HuH-7.5 (cell line): ENCODE measurements at regions not wholly inside any gene's neighbourhood (a gene's known extent, or its start where the extent isn't known, plus 50 kb on each side); places are given as distances from the start of the nearest gene placed in this dataset.

Source experiments
- DNase-seq: peaks from one replicate; pipeline ENCODE4 v3.0.0; 2011; ENCODE audit warnings: low spot score

- no peak for DNase-seq
Observed at GRCh38 chr18:8536231-8536630, 73.0 kb upstream of the RAB12 start.

GRCh38 chr18:8536922-8537321, 72.3 kb upstream of the RAB12 start:
- DNase-seq = no peak

- no peak for DNase-seq
Observed at GRCh38 chr18:8537400-8537799, 71.8 kb upstream of the RAB12 start.

GRCh38 chr18:8538935-8539334, 70.3 kb upstream of the RAB12 start:
- no peak for DNase-seq

GRCh38 chr18:8546677-8547076, 62.6 kb upstream of the RAB12 start:
- DNase-seq = no peak

- DNase-seq = no peak
Observed at GRCh38 chr18:8548186-8548585, 61.1 kb upstream of the RAB12 start.

- DNase-seq = no peak
Observed at GRCh38 chr18:8549254-8549757, 59.9 kb upstream of the RAB12 start.

- DNase-seq = no peak
Observed at GRCh38 chr18:8552151-8552550, 57.1 kb upstream of the RAB12 start.

GRCh38 chr18:8554354-8554753, 54.9 kb upstream of the RAB12 start:
- no peak for DNase-seq

- no peak for DNase-seq
Observed at GRCh38 chr18:8556424-8556823, 52.8 kb upstream of the RAB12 start.
